SK-N-SH treated with all-trans-retinoic acid at 6 μM for 48 hours (cell line): ENCODE measurements at regions not wholly inside any gene's neighbourhood (a gene's known extent, or its start where the extent isn't known, plus 50 kb on each side); places are given as distances from the start of the nearest gene placed in this dataset.

Experiments used
- BACH2 ChIP-seq: fragments of 250-450 bp; sonication (Bioruptor Pico); IDR thresholded peaks from 2 replicates; pipeline ENCODE4 v1.9.0; 2021; ENCODE audit warnings: mild to moderate bottlenecking, borderline replicate concordance
- CSRNP3 ChIP-seq: fragments of 250-450 bp; sonication (Bioruptor Pico); IDR thresholded peaks from 2 replicates; pipeline ENCODE4 v1.5.1; 2021; ENCODE audit warnings: mild to moderate bottlenecking, moderate library complexity
- GLIS3 ChIP-seq: fragments of 250-450 bp; sonication (Bioruptor Pico); IDR thresholded peaks from 2 replicates; pipeline ENCODE4 v1.5.0; 2020; ENCODE audit warnings: mild to moderate bottlenecking, moderate library complexity
- PATZ1 ChIP-seq: fragments of 250-450 bp; sonication (Bioruptor Pico); IDR thresholded peaks from 2 replicates; pipeline ENCODE4 v1.8.0; 2020; ENCODE audit warnings: mild to moderate bottlenecking, moderate library complexity, borderline replicate concordance
- PPARA ChIP-seq: fragments of 250-450 bp; sonication (Bioruptor Pico); IDR thresholded peaks from 2 replicates; pipeline ENCODE4 v1.5.0; 2020; ENCODE audit warnings: mild to moderate bottlenecking, borderline replicate concordance
- RARB ChIP-seq: fragments of 250-450 bp; sonication (Bioruptor Pico); IDR thresholded peaks from 2 replicates; pipeline ENCODE4 v1.8.0; 2021; ENCODE audit warnings: mild to moderate bottlenecking, moderate library complexity
- TOX ChIP-seq: fragments of 250-450 bp; sonication (Bioruptor Pico); IDR thresholded peaks from 2 replicates; pipeline ENCODE4 v1.8.0; 2021; ENCODE audit warnings: mild to moderate bottlenecking, moderate library complexity, borderline replicate concordance
- ZC3H10 ChIP-seq: fragments of 250-450 bp; sonication (Bioruptor Pico); IDR thresholded peaks from 2 replicates; pipeline ENCODE4 v1.5.1; 2021; ENCODE audit warnings: mild to moderate bottlenecking, moderate library complexity
- ZFP30 ChIP-seq: fragments of 450-650 bp; formaldehyde crosslinking; IDR thresholded peaks from 2 replicates; pipeline ENCODE4 v1.5.0; 2022; ENCODE audit warnings: mild to moderate bottlenecking, moderate library complexity

GRCh38 chr15:25532269-25533140, 93.7 kb upstream of the UBE3A start:
- no peak for TF ChIP-seq CSRNP3 (CRISPR knock-in tag)
- no peak for TF ChIP-seq GLIS3 (CRISPR knock-in tag)
- TF ChIP-seq PATZ1 (CRISPR knock-in tag) = no peak
- TF ChIP-seq ZFP30 (CRISPR knock-in tag) = no peak
- no peak for TF ChIP-seq RARB (CRISPR knock-in tag)
- no peak for TF ChIP-seq TOX
- no peak for TF ChIP-seq ZC3H10 (CRISPR knock-in tag)
- no peak for TF ChIP-seq BACH2 (CRISPR knock-in tag)
- TF ChIP-seq PPARA = no peak
